OCI-LY7 (cell line): ENCODE measurements at regions not wholly inside any gene's neighbourhood (a gene's known extent, or its start where the extent isn't known, plus 50 kb on each side); places are given as distances from the start of the nearest gene placed in this dataset.
"Not testable (repeated sequence)": the region's sequence is repeated elsewhere in the genome, so short reads cannot be mapped to it uniquely, and the experiment has no call there.

Source experiments
- BruUV-seq: library from RNA; stranded (reverse); fragments of 400-500 nt; replicated peaks from 2 replicates; lab custom pipeline; 2021; lab: Mats Ljungman, UMichigan
- CTCF ChIA-PET: fragments of 300-600 bp; sonication (Branson Sonifier 250); formaldehyde crosslinking; loops from one replicate; lab custom pipeline; 2022; ENCODE audit warnings: antibody characterized with exemption; ENCODE audit not compliant: unreplicated experiment; lab: Charles Lee
- POLR2A ChIA-PET: fragments of 300-600 bp; sonication (Branson Sonifier 250); formaldehyde crosslinking; loops from one replicate; lab custom pipeline; 2022; ENCODE audit warnings: antibody characterized with exemption; lab: Charles Lee
- DNase-seq: peaks from one replicate; pipeline ENCODE4 v3.0.0-alpha.2; 2015; ENCODE audit warnings: low spot score
- H2AFZ ChIP-seq: fragments of 200-600 bp; sonication (generic), shearing (Covaris generic); 2 replicates; pipeline ENCODE4 v1.6.1; 2014; ENCODE audit warnings: mild to moderate bottlenecking, antibody characterized with exemption, low read length, moderate library complexity
- H3K27ac ChIP-seq: fragments of 200-600 bp; sonication (generic); 2 replicates; pipeline ENCODE4 v1.5.1; 2014; ENCODE audit warnings: mixed run types, low read depth, mild to moderate bottlenecking, moderate library complexity, low read length, inconsistent platforms; ENCODE audit not compliant: poor library complexity, severe bottlenecking
- H3K36me3 ChIP-seq: fragments of 200-600 bp; sonication (generic); 2 replicates; pipeline ENCODE4 v1.6.1; 2014; ENCODE audit warnings: mild to moderate bottlenecking, antibody characterized with exemption, low read length, moderate library complexity, mixed read lengths; ENCODE audit not compliant: insufficient read depth
- H3K4me1 ChIP-seq: fragments of 200-600 bp; sonication (generic); 2 replicates; pipeline ENCODE4 v1.5.1; 2014; ENCODE audit warnings: mild to moderate bottlenecking, low read length; ENCODE audit not compliant: insufficient read depth, poor library complexity, severe bottlenecking
- H3K4me2 ChIP-seq: fragments of 200-600 bp; sonication (generic); 2 replicates; pipeline ENCODE4 v1.6.1; 2014; ENCODE audit warnings: mild to moderate bottlenecking, low read length
- H3K4me3 ChIP-seq: fragments of 200-600 bp; sonication (generic); 2 replicates; pipeline ENCODE4 v1.5.1; 2014; ENCODE audit warnings: mild to moderate bottlenecking, low read depth, low read length; ENCODE audit not compliant: poor library complexity, severe bottlenecking
- H3K79me2 ChIP-seq: fragments of 200-600 bp; sonication (generic); 2 replicates; pipeline ENCODE4 v1.6.1; 2016; ENCODE audit warnings: low read depth, mild to moderate bottlenecking, low read length, moderate library complexity, mixed read lengths; ENCODE audit not compliant: insufficient read depth
- H3K9me2 ChIP-seq: fragments of 200-600 bp; sonication (generic); 2 replicates; pipeline ENCODE4 v1.6.1; 2016; ENCODE audit warnings: mild to moderate bottlenecking, low read length, mixed read lengths; ENCODE audit not compliant: insufficient read depth
- H3K9me3 ChIP-seq: fragments of 200-600 bp; sonication (generic); 2 replicates; pipeline ENCODE4 v1.6.1; 2014; ENCODE audit warnings: mild to moderate bottlenecking, mixed run types, low read length, mixed read lengths
- H4K20me1 ChIP-seq: fragments of 200-600 bp; sonication (generic); 2 replicates; pipeline ENCODE4 v1.6.1; 2014; ENCODE audit warnings: mild to moderate bottlenecking, antibody characterized with exemption, low read length, moderate library complexity, mixed read lengths; ENCODE audit not compliant: insufficient read depth
- CTCF ChIP-seq: fragments of 200-600 bp; sonication (generic); conservative IDR thresholded peaks from 2 replicates; pipeline ENCODE4 v1.5.1; 2014; ENCODE audit warnings: mild to moderate bottlenecking, antibody characterized with exemption, low read length, moderate library complexity, mixed read lengths
- EZH2phosphoT487 ChIP-seq: fragments of 200-600 bp; sonication (generic); IDR thresholded peaks from 2 replicates; pipeline ENCODE4 v1.6.1; 2018; ENCODE audit warnings: low read depth, borderline replicate concordance, mild to moderate bottlenecking, mixed run types, antibody characterized with exemption, low read length, moderate library complexity, mixed read lengths
- intact Hi-C: fragments of 100-400 bp; cut with micrococcal nuclease; formaldehyde crosslinking; loops from one replicate; pipeline ENCODE4 v1.10.0; 2022; ENCODE audit not compliant: unreplicated experiment

- peak; percentile 14 for DNase-seq
- Histone ChIP-seq H3K4me2 (no peak overlapping the region), H3K9me3 (no peaks in the 10 kb centered on the region), H3K27ac (no peak overlapping the region), H3K36me3 (no peaks in the 10 kb centered on the region), H3K4me1 (no peaks in the 10 kb centered on the region), H3K79me2 (no peaks in the 10 kb centered on the region), H2AFZ (no peak overlapping the region), H3K4me3 (no peak overlapping the region), H4K20me1 (no peaks in the 10 kb centered on the region), H3K9me2 (no peaks in the 10 kb centered on the region)
- ChIA-PET POLR2A (interaction anchor here (0.6 to 0.8 kb wide), 3 partner anchors 9 to 156 kb away, joined by 3 to 5 read pairs (median 4); no protein-coding TSS in a partner anchor), CTCF (no interaction called here)
- TF ChIP-seq CTCF (peak; percentile 72), EZH2phosphoT487 (no peak)
- no TSS peak for BruUV-seq
- intact Hi-C loops, result no loop called here
Observed at GRCh38 chr2:83196225-83196624, 1262.9 kb downstream of the SUCLG1 start.

- H4K20me1 ChIP-seq, result no peaks in the 10 kb centered on the region
- H3K4me1 ChIP-seq, result no peaks in the 10 kb centered on the region
- no peak for DNase-seq
- H3K4me2 ChIP-seq, result no peak overlapping the region
- H3K4me3 ChIP-seq, result no peak overlapping the region
- H3K36me3 ChIP-seq, result no peaks in the 10 kb centered on the region
- no peaks in the 10 kb centered on the region for H3K9me3 ChIP-seq
- intact Hi-C loops, result no loop called here
- H3K27ac ChIP-seq, result no peak overlapping the region
- no peaks in the 10 kb centered on the region for H3K9me2 ChIP-seq
- BruUV-seq, result no TSS peak
- TF ChIP-seq EZH2phosphoT487 (no peak), CTCF (no peak)
- H3K79me2 ChIP-seq, result no peaks in the 10 kb centered on the region
- no peak overlapping the region for H2AFZ ChIP-seq
- POLR2A ChIA-PET, result interaction anchor here (1.0 kb wide), 1 partner anchor 15 kb away, joined by 3 read pairs; no protein-coding TSS in a partner anchor
- CTCF ChIA-PET, result no interaction called here
Observed at GRCh38 chr2:83191316-83191715, 1267.8 kb downstream of the SUCLG1 start.

GRCh38 chr2:83186105-83186760 lies 1272.8 kb downstream of the SUCLG1 start:
- H3K27ac ChIP-seq, result no peak overlapping the region
- CTCF ChIA-PET, result no interaction called here
- no peaks in the 10 kb centered on the region for H3K79me2 ChIP-seq
- POLR2A ChIA-PET, result interaction anchor here (1.5 kb wide), 1 partner anchor 11 kb away, joined by 4 read pairs; no protein-coding TSS in a partner anchor
- no peaks in the 10 kb centered on the region for H3K9me2 ChIP-seq
- H3K4me1 ChIP-seq, result peaks cover 3% of the 10 kb centered on the region
- H3K4me3 ChIP-seq, result no peak overlapping the region
- intact Hi-C loops, result no loop called here
- H3K4me2 ChIP-seq, result no peak overlapping the region
- no peak for TF ChIP-seq CTCF
- no peak for TF ChIP-seq EZH2phosphoT487
- no TSS peak for BruUV-seq
- H2AFZ ChIP-seq, result no peak overlapping the region
- no peak for DNase-seq
- no peaks in the 10 kb centered on the region for H3K9me3 ChIP-seq
- no peaks in the 10 kb centered on the region for H3K36me3 ChIP-seq
- H4K20me1 ChIP-seq, result no peaks in the 10 kb centered on the region

- H3K4me1 ChIP-seq, H4K20me1 ChIP-seq, H3K36me3 ChIP-seq, H3K4me3 ChIP-seq, DNase-seq, H3K9me2 ChIP-seq, H3K79me2 ChIP-seq, CTCF ChIA-PET, H2AFZ ChIP-seq, BruUV-seq, H3K4me2 ChIP-seq, POLR2A ChIA-PET, intact Hi-C loops, H3K27ac ChIP-seq, H3K9me3 ChIP-seq: not testable (repeated sequence)
Observed at GRCh38 chr2:83180862-83181530, 1278.1 kb downstream of the SUCLG1 start.
